ENCODE measurements at regions not wholly inside any gene's neighbourhood (a gene's known extent, or its start where the extent isn't known, plus 50 kb on each side); places are given as distances from the start of the nearest gene placed in this dataset.
A peak's percentile ranks its signal among the peaks of the same experiment; 100 is the strongest.

DNA sequence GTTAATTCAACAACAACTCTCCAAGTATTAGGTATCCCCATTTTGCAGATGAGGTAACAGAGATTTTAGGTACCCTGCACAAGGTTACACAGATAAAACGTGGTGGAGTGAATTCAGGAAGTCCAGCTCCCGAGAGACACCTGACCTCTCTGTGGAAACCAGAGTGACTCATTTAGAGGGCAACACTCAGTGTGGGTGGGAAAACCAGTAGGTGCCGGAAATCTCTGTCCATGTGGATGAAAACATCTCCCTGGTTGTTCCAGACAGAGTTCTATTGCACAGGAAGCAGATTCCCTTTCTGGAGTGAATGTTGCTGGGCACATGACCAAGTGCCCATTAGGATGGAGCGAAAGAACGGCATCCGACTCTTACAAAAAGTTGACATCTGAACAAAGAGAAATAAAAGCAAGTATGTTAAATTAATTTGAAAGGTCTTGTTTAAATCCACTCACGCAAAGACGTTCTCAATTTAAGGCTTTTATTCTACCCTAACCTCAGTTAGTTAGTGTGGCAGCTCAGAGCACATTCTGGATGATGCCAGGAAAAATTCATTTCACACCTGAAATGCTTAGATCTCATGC, 391.9 kb upstream of the WWC1 start:
- ChIA-PET CTCF (interaction anchor here (0.8 kb wide), 2 partner anchors 21 to 74 kb away, joined by 4 to 5 read pairs; no protein-coding TSS in a partner anchor), POLR2A (interaction anchor here (1.3 to 1.4 kb wide), 2 partner anchors 11 to 200 kb away, joined by 3 to 4 read pairs; no protein-coding TSS in a partner anchor)
- TF ChIP-seq, protein P1, sequence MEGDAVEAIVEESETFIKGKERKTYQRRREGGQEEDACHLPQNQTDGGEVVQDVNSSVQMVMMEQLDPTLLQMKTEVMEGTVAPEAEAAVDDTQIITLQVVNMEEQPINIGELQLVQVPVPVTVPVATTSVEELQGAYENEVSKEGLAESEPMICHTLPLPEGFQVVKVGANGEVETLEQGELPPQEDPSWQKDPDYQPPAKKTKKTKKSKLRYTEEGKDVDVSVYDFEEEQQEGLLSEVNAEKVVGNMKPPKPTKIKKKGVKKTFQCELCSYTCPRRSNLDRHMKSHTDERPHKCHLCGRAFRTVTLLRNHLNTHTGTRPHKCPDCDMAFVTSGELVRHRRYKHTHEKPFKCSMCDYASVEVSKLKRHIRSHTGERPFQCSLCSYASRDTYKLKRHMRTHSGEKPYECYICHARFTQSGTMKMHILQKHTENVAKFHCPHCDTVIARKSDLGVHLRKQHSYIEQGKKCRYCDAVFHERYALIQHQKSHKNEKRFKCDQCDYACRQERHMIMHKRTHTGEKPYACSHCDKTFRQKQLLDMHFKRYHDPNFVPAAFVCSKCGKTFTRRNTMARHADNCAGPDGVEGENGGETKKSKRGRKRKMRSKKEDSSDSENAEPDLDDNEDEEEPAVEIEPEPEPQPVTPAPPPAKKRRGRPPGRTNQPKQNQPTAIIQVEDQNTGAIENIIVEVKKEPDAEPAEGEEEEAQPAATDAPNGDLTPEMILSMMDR (IDR thresholded peaks at IDR 0.05; ENCODE audit: unreplicated experiment): no peak
- peak; percentile 81 for DNase-seq (ENCODE audit: unreplicated experiment)
- Mint-ChIP-seq H3K4me1 (ENCODE audit: insufficient read depth, unreplicated experiment) (peaks cover 11% of the 10 kb centered on the region), H3K9me3 (ENCODE audit: unreplicated experiment) (peaks cover 8% of the 10 kb centered on the region), H3K36me3 (ENCODE audit: insufficient read depth, unreplicated experiment) (no peaks in the 10 kb centered on the region), H3K27ac (ENCODE audit: low read depth, unreplicated experiment) (no peak overlapping the region), H3K27me3 (ENCODE audit: insufficient read depth, unreplicated experiment) (no peaks in the 10 kb centered on the region), H3K4me3 (ENCODE audit: unreplicated experiment) (no peak overlapping the region)
- no TSS peak for BruUV-seq (replicated peaks)
- intact Hi-C loops (cut with micrococcal nuclease): no loop called here

DNA sequence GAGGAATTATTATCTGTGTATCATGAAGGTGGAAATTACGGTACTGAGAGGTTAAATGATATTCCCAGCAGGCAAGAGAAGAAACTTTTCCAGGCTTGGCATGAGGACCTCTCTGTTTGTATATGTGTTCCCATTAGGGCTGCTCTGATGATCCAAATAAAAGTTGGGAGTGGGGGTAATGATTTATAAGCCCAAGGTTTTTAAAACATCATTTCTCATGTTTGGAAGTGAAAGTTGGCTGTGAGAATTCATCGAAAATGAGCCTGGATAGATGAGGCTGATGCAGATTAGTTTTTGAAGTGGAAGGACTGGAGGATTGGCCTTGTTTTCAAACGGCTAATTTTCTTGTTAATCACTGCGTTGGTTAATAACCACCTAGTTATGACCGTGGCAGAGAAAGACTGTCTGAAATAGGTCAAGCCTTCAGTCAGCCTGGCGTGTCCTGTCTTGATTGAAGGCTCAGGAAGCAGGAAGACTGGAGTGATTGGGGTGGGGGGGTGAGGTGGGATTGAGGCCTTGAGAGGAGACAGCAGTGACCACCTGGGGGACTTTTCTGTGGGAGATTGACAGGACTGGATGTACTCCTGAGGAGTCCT, 391.0 kb upstream of the WWC1 start:
- peaks cover 11% of the 10 kb centered on the region for H3K4me1 Mint-ChIP-seq (ENCODE audit: insufficient read depth, unreplicated experiment)
- CTCF ChIA-PET: no interaction called here
- DNase-seq (ENCODE audit: unreplicated experiment): no peak
- no peak overlapping the region for H3K27ac Mint-ChIP-seq (ENCODE audit: low read depth, unreplicated experiment)
- intact Hi-C loops (cut with micrococcal nuclease): no loop called here
- no peak overlapping the region for H3K4me3 Mint-ChIP-seq (ENCODE audit: unreplicated experiment)
- BruUV-seq (replicated peaks): no TSS peak
- POLR2A ChIA-PET: no interaction called here
- no peaks in the 10 kb centered on the region for H3K36me3 Mint-ChIP-seq (ENCODE audit: insufficient read depth, unreplicated experiment)
- H3K27me3 Mint-ChIP-seq (ENCODE audit: insufficient read depth, unreplicated experiment): no peaks in the 10 kb centered on the region
- peaks cover 8% of the 10 kb centered on the region for H3K9me3 Mint-ChIP-seq (ENCODE audit: unreplicated experiment)
- TF ChIP-seq, protein P1 (IDR thresholded peaks at IDR 0.05; ENCODE audit: unreplicated experiment): no peak

DNA sequence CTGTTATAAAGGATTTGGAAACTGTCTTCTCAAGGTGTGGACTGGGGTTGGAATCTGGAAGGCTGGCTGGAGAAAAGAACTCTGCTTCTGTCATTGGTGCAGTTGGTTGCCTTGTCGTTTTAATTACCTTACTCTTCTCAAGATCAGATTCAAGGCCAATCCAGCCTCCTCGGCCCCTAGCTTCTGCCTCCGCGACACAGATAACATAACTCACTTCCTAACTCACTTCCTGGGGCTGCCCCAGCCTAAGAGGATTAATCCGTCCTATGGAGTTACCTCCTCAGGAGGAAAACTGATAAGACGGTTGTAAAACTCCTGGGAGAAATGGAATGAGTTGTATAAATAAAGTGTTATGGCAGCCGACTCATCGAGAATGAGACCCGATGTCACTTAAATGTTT, 389.1 kb upstream of the WWC1 start:
- no TSS peak for BruUV-seq (replicated peaks)
- POLR2A ChIA-PET: no interaction called here
- no peaks in the 10 kb centered on the region for H3K36me3 Mint-ChIP-seq (ENCODE audit: insufficient read depth, unreplicated experiment)
- no peaks in the 10 kb centered on the region for H3K27me3 Mint-ChIP-seq (ENCODE audit: insufficient read depth, unreplicated experiment)
- no peak for DNase-seq (ENCODE audit: unreplicated experiment)
- CTCF ChIA-PET: no interaction called here
- TF ChIP-seq, protein P1 (IDR thresholded peaks at IDR 0.05; ENCODE audit: unreplicated experiment): no peak
- H3K4me3 Mint-ChIP-seq (ENCODE audit: unreplicated experiment): no peak overlapping the region
- H3K4me1 Mint-ChIP-seq (ENCODE audit: insufficient read depth, unreplicated experiment): peaks cover 11% of the 10 kb centered on the region
- H3K27ac Mint-ChIP-seq (ENCODE audit: low read depth, unreplicated experiment): no peak overlapping the region
- intact Hi-C loops (cut with micrococcal nuclease): no loop called here
- peaks cover 8% of the 10 kb centered on the region for H3K9me3 Mint-ChIP-seq (ENCODE audit: unreplicated experiment)

DNA sequence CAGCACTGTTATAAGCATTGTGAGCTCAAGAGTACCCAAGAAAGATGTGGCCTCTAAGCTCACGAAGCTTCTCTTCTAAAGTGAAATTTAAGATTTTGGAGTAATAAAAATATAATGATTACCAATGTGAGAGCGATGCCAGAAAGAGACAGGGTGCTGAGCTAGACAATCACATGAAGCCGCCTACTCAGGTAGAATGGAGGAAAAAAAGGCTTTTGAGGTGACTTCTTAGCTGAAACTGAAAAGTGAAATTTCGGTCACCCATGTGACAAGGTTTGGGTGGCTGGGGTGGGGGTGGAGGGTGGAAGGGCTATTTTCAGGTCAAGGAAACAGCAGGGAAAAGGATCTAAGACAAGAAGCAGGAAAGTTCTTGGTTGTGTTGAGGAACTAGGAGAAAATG, 388.2 kb upstream of the WWC1 start:
- Mint-ChIP-seq H3K27ac (ENCODE audit: low read depth, unreplicated experiment) (no peak overlapping the region), H3K4me3 (ENCODE audit: unreplicated experiment) (no peak overlapping the region), H3K36me3 (ENCODE audit: insufficient read depth, unreplicated experiment) (no peaks in the 10 kb centered on the region), H3K9me3 (ENCODE audit: unreplicated experiment) (peaks cover 8% of the 10 kb centered on the region), H3K4me1 (ENCODE audit: insufficient read depth, unreplicated experiment) (peaks cover 11% of the 10 kb centered on the region), H3K27me3 (ENCODE audit: insufficient read depth, unreplicated experiment) (no peaks in the 10 kb centered on the region)
- intact Hi-C loops (cut with micrococcal nuclease): no loop called here
- no TSS peak for BruUV-seq (replicated peaks)
- no peak for DNase-seq (ENCODE audit: unreplicated experiment)
- TF ChIP-seq, protein P1 (IDR thresholded peaks at IDR 0.05; ENCODE audit: unreplicated experiment): no peak
- POLR2A ChIA-PET: no interaction called here
- CTCF ChIA-PET: interaction anchor here (0.8 kb wide), 1 partner anchor 13 kb away, joined by 3 read pairs; no protein-coding TSS in a partner anchor

Data from MCF 10A (cell line).